OCI-LY3 (cell line): ENCODE measurements at regions not wholly inside any gene's neighbourhood (a gene's known extent, or its start where the extent isn't known, plus 50 kb on each side); places are given as distances from the start of the nearest gene placed in this dataset.
"Not testable (repeated sequence)": the region's sequence is repeated elsewhere in the genome, so short reads cannot be mapped to it uniquely, and the experiment has no call there.

Source experiments
- H2AFZ ChIP-seq: fragments of 200-600, 300-600 bp; shearing (Covaris generic); 2 replicates; pipeline ENCODE4 v1.6.0; 2014; ENCODE audit warnings: antibody characterized with exemption, low read depth, low read length
- H3K27ac ChIP-seq: fragments of 200-600, 300-600 bp; sonication (generic); 2 replicates; pipeline ENCODE4 v1.5.1; 2014; ENCODE audit warnings: mild to moderate bottlenecking, low read length, moderate library complexity, mixed read lengths
- H3K27me3 ChIP-seq: fragments of 200-600, 300-600 bp; sonication (generic); 2 replicates; pipeline ENCODE4 v1.6.1; 2014; ENCODE audit warnings: low read depth, low read length, mixed read lengths
- H3K36me3 ChIP-seq: fragments of 200-600, 300-600 bp; sonication (generic); replicated peaks from 2 replicates; pipeline ENCODE3; 2014; ENCODE audit warnings: low read depth, low read length, mixed read lengths
- H3K4me1 ChIP-seq: fragments of 300-600, 200-600 bp; sonication (generic); 2 replicates; pipeline ENCODE4 v1.6.1; 2014; ENCODE audit warnings: low read length, mixed read lengths
- H3K4me2 ChIP-seq: fragments of 200-600, 300-600 bp; sonication (generic); 2 replicates; pipeline ENCODE4 v1.6.1; 2014; ENCODE audit warnings: low read length, mixed read lengths
- H3K4me3 ChIP-seq: fragments of 300-600, 200-600 bp; sonication (generic); 2 replicates; pipeline ENCODE4 v1.5.1; 2014; ENCODE audit warnings: antibody characterized with exemption, mild to moderate bottlenecking, low read length, moderate library complexity
- H3K79me2 ChIP-seq: fragments of 300-600, 200-600 bp; shearing (Covaris generic); 2 replicates; pipeline ENCODE4 v1.6.1; 2014; ENCODE audit warnings: mild to moderate bottlenecking, low read length, mixed read lengths
- H3K9ac ChIP-seq: fragments of 300-600, 200-600 bp; shearing (Covaris generic); 2 replicates; pipeline ENCODE4 v1.6.0; 2014; ENCODE audit warnings: mild to moderate bottlenecking, low read length, moderate library complexity
- H3K9me3 ChIP-seq: fragments of 200-600, 300-600 bp; shearing (Covaris generic); 2 replicates; pipeline ENCODE4 v1.6.1; 2014; ENCODE audit warnings: low read length, mixed read lengths; ENCODE audit not compliant: insufficient read depth
- H4K20me1 ChIP-seq: fragments of 200-600, 300-600 bp; sonication (generic); 2 replicates; pipeline ENCODE4 v1.6.1; 2016; ENCODE audit warnings: low read length, mixed read lengths; ENCODE audit not compliant: insufficient read depth
- EZH2phosphoT487 ChIP-seq: fragments of 200-600 bp; shearing (Covaris generic); IDR thresholded peaks from 2 replicates; pipeline ENCODE4 v1.6.1; 2018; ENCODE audit warnings: antibody characterized with exemption, mixed run types, low read depth
- TF ChIP-seq, protein P1 (sequence below): fragments of 200-600, 300-600 bp; sonication (generic); IDR thresholded peaks from 2 replicates; pipeline ENCODE4 v1.5.1; 2014; ENCODE audit warnings: antibody characterized with exemption, low read length, low read depth

- no peaks in the 10 kb centered on the region for H3K4me1 ChIP-seq
- H3K27me3 ChIP-seq: no peaks in the 10 kb centered on the region
- no peaks in the 10 kb centered on the region for H3K36me3 ChIP-seq
- H3K4me3 ChIP-seq: no peak overlapping the region
- no peaks in the 10 kb centered on the region for H3K79me2 ChIP-seq
- H2AFZ ChIP-seq: no peak overlapping the region
- TF ChIP-seq EZH2phosphoT487: no peak
- TF ChIP-seq, protein P1, sequence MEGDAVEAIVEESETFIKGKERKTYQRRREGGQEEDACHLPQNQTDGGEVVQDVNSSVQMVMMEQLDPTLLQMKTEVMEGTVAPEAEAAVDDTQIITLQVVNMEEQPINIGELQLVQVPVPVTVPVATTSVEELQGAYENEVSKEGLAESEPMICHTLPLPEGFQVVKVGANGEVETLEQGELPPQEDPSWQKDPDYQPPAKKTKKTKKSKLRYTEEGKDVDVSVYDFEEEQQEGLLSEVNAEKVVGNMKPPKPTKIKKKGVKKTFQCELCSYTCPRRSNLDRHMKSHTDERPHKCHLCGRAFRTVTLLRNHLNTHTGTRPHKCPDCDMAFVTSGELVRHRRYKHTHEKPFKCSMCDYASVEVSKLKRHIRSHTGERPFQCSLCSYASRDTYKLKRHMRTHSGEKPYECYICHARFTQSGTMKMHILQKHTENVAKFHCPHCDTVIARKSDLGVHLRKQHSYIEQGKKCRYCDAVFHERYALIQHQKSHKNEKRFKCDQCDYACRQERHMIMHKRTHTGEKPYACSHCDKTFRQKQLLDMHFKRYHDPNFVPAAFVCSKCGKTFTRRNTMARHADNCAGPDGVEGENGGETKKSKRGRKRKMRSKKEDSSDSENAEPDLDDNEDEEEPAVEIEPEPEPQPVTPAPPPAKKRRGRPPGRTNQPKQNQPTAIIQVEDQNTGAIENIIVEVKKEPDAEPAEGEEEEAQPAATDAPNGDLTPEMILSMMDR: no peak
- no peak overlapping the region for H3K4me2 ChIP-seq
- H3K9me3 ChIP-seq: no peaks in the 10 kb centered on the region
- H3K27ac ChIP-seq: no peak overlapping the region
- H3K9ac ChIP-seq: no peak overlapping the region
- H4K20me1 ChIP-seq: no peaks in the 10 kb centered on the region
These were observed 1070.1 kb downstream of the BRD1 start for GRCh38 chr22:48757581-48757980.

GRCh38 chr22:48757135-48757534, 1070.5 kb downstream of the BRD1 start:
- not testable (repeated sequence) for H3K9ac ChIP-seq

GRCh38 chr22:48756146-48757111, 1071.2 kb downstream of the BRD1 start:
- Histone ChIP-seq H3K4me2 (no peak overlapping the region), H3K9ac (no peak overlapping the region), H3K4me3 (no peak overlapping the region), H3K27me3 (no peaks in the 10 kb centered on the region), H3K79me2 (no peaks in the 10 kb centered on the region), H3K4me1 (no peaks in the 10 kb centered on the region), H2AFZ (no peak overlapping the region), H3K27ac (no peak overlapping the region), H3K36me3 (no peaks in the 10 kb centered on the region), H3K9me3 (no peaks in the 10 kb centered on the region), H4K20me1 (no peaks in the 10 kb centered on the region)
- TF ChIP-seq, protein P1: no peak
- TF ChIP-seq EZH2phosphoT487: no peak

More at GRCh38 chr22:48757135-48757534, 1070.5 kb downstream of the BRD1 start:
- not testable (repeated sequence) for H3K9me3 ChIP-seq, H3K27me3 ChIP-seq, H3K4me1 ChIP-seq, H3K27ac ChIP-seq, H3K4me3 ChIP-seq, H3K79me2 ChIP-seq, H3K4me2 ChIP-seq, H2AFZ ChIP-seq, H4K20me1 ChIP-seq, H3K36me3 ChIP-seq

GRCh38 chr22:48755059-48755949, 1072.4 kb downstream of the BRD1 start:
- Histone ChIP-seq H3K27ac (no peak overlapping the region), H3K4me3 (no peak overlapping the region), H3K79me2 (no peaks in the 10 kb centered on the region), H2AFZ (no peak overlapping the region), H3K36me3 (no peaks in the 10 kb centered on the region), H3K4me2 (no peak overlapping the region), H3K27me3 (no peaks in the 10 kb centered on the region), H3K9me3 (no peaks in the 10 kb centered on the region), H3K4me1 (no peaks in the 10 kb centered on the region), H4K20me1 (no peaks in the 10 kb centered on the region), H3K9ac (no peak overlapping the region)
- TF ChIP-seq EZH2phosphoT487: no peak
- TF ChIP-seq, protein P1: no peak
